ENCODE measurements at regions not wholly inside any gene's neighbourhood (a gene's known extent, or its start where the extent isn't known, plus 50 kb on each side); places are given as distances from the start of the nearest gene placed in this dataset.

DNA sequence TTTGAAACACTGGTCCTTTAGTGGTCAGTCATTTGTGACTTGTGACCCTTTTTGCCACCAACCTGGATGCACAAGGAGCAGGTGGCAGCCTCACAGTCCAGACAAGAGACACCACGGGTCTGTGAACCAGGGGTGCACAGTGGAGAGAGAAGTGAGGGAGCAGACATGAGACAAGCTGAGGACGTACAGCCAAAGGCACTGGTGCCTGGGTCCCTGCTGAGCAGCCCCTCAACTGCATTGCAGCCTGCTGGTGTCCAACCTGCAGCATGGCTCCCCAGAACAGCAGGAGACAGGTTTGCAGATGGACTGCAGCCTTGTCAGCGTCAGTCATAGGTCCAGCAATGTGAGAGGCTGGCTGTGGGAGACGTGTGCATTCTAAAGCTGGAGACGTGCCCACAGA, 124.2 kb upstream of the FSTL4 start:
- TF ChIP-seq, protein P1, sequence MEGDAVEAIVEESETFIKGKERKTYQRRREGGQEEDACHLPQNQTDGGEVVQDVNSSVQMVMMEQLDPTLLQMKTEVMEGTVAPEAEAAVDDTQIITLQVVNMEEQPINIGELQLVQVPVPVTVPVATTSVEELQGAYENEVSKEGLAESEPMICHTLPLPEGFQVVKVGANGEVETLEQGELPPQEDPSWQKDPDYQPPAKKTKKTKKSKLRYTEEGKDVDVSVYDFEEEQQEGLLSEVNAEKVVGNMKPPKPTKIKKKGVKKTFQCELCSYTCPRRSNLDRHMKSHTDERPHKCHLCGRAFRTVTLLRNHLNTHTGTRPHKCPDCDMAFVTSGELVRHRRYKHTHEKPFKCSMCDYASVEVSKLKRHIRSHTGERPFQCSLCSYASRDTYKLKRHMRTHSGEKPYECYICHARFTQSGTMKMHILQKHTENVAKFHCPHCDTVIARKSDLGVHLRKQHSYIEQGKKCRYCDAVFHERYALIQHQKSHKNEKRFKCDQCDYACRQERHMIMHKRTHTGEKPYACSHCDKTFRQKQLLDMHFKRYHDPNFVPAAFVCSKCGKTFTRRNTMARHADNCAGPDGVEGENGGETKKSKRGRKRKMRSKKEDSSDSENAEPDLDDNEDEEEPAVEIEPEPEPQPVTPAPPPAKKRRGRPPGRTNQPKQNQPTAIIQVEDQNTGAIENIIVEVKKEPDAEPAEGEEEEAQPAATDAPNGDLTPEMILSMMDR (IDR thresholded peaks at IDR 0.05): no peak
- TF ChIP-seq, protein P2, sequence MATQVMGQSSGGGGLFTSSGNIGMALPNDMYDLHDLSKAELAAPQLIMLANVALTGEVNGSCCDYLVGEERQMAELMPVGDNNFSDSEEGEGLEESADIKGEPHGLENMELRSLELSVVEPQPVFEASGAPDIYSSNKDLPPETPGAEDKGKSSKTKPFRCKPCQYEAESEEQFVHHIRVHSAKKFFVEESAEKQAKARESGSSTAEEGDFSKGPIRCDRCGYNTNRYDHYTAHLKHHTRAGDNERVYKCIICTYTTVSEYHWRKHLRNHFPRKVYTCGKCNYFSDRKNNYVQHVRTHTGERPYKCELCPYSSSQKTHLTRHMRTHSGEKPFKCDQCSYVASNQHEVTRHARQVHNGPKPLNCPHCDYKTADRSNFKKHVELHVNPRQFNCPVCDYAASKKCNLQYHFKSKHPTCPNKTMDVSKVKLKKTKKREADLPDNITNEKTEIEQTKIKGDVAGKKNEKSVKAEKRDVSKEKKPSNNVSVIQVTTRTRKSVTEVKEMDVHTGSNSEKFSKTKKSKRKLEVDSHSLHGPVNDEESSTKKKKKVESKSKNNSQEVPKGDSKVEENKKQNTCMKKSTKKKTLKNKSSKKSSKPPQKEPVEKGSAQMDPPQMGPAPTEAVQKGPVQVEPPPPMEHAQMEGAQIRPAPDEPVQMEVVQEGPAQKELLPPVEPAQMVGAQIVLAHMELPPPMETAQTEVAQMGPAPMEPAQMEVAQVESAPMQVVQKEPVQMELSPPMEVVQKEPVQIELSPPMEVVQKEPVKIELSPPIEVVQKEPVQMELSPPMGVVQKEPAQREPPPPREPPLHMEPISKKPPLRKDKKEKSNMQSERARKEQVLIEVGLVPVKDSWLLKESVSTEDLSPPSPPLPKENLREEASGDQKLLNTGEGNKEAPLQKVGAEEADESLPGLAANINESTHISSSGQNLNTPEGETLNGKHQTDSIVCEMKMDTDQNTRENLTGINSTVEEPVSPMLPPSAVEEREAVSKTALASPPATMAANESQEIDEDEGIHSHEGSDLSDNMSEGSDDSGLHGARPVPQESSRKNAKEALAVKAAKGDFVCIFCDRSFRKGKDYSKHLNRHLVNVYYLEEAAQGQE (IDR thresholded peaks at IDR 0.05; ENCODE audit: insufficient read depth in 1 of 2, low read depth in 2 of 2, low read length in 1 of 2): no peak

All from Panc1 (cell line).